Ishikawa (cell line): ENCODE measurements at regions not wholly inside any gene's neighbourhood (a gene's known extent, or its start where the extent isn't known, plus 50 kb on each side); places are given as distances from the start of the nearest gene placed in this dataset.

Source experiments
- CEBPB ChIP-seq: IDR thresholded peaks from 2 replicates; pipeline ENCODE4 v1.6.1; 2012
- CREB1 ChIP-seq: IDR thresholded peaks from 2 replicates; pipeline ENCODE4 v1.6.1; 2012; ENCODE audit warnings: low read depth
- EGR1 ChIP-seq: IDR thresholded peaks from 2 replicates; pipeline ENCODE4 v1.6.1; 2012
- EP300 ChIP-seq: IDR thresholded peaks from 2 replicates; pipeline ENCODE4 v1.6.1; 2012; ENCODE audit warnings: borderline replicate concordance
- FOXM1 ChIP-seq: IDR thresholded peaks from 2 replicates; pipeline ENCODE4 v1.6.1; 2012; ENCODE audit warnings: low read depth, borderline replicate concordance
- NFIC ChIP-seq: IDR thresholded peaks from 2 replicates; pipeline ENCODE4 v1.6.1; 2012
- RAD21 ChIP-seq: IDR thresholded peaks from 2 replicates; pipeline ENCODE4 v1.6.1; 2012; ENCODE audit warnings: low read depth
- TAF1 ChIP-seq: IDR thresholded peaks from 2 replicates; pipeline ENCODE4 v1.6.1; 2012; ENCODE audit warnings: low read depth, mild to moderate bottlenecking
- TCF12 ChIP-seq: IDR thresholded peaks from 2 replicates; pipeline ENCODE4 v1.6.1; 2012; ENCODE audit warnings: low read depth
- TEAD4 ChIP-seq: IDR thresholded peaks from 2 replicates; pipeline ENCODE4 v1.6.1; 2012
- YY1 ChIP-seq: IDR thresholded peaks from 2 replicates; pipeline ENCODE4 v1.6.1; 2012; ENCODE audit warnings: low read depth
- ZBTB7A ChIP-seq: IDR thresholded peaks from 2 replicates; pipeline ENCODE4 v1.6.1; 2012; ENCODE audit warnings: low read depth
- TF ChIP-seq, protein P1 (sequence below): IDR thresholded peaks from 2 replicates; pipeline ENCODE4 v1.6.1; 2012; ENCODE audit warnings: low read depth, mild to moderate bottlenecking
- TF ChIP-seq, protein P2 (sequence below): IDR thresholded peaks from 2 replicates; pipeline ENCODE4 v1.6.1; 2012
- TF ChIP-seq, protein P3 (sequence below): IDR thresholded peaks from 2 replicates; pipeline ENCODE4 v1.6.1; 2012

DNA sequence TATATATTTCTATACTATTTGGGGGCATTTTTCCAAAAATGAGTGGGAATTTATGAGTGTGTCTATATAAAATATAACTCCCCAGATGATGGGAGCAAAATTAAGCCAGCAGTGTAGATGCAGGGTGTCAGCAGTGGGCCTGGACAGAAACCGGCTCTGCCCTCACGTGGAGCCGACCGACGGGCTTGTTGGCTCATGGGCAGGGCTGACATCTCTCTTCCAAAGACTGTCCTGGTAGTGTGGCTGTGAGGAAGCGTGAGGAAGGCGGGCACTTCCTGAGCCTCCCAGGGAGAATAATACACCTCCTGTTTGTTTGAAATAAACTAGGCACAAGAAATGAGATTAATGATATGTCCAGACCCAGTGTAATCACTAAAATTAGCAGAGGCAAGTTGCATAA, 206.5 kb downstream of the TEX29 start:
- TF ChIP-seq, protein P1, sequence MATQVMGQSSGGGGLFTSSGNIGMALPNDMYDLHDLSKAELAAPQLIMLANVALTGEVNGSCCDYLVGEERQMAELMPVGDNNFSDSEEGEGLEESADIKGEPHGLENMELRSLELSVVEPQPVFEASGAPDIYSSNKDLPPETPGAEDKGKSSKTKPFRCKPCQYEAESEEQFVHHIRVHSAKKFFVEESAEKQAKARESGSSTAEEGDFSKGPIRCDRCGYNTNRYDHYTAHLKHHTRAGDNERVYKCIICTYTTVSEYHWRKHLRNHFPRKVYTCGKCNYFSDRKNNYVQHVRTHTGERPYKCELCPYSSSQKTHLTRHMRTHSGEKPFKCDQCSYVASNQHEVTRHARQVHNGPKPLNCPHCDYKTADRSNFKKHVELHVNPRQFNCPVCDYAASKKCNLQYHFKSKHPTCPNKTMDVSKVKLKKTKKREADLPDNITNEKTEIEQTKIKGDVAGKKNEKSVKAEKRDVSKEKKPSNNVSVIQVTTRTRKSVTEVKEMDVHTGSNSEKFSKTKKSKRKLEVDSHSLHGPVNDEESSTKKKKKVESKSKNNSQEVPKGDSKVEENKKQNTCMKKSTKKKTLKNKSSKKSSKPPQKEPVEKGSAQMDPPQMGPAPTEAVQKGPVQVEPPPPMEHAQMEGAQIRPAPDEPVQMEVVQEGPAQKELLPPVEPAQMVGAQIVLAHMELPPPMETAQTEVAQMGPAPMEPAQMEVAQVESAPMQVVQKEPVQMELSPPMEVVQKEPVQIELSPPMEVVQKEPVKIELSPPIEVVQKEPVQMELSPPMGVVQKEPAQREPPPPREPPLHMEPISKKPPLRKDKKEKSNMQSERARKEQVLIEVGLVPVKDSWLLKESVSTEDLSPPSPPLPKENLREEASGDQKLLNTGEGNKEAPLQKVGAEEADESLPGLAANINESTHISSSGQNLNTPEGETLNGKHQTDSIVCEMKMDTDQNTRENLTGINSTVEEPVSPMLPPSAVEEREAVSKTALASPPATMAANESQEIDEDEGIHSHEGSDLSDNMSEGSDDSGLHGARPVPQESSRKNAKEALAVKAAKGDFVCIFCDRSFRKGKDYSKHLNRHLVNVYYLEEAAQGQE = no peak
- no peak for TF ChIP-seq CREB1
- no peak for TF ChIP-seq TEAD4
- no peak for TF ChIP-seq EGR1
- no peak for TF ChIP-seq ZBTB7A
- TF ChIP-seq YY1 = no peak
- no peak for TF ChIP-seq TAF1
- TF ChIP-seq, protein P2, sequence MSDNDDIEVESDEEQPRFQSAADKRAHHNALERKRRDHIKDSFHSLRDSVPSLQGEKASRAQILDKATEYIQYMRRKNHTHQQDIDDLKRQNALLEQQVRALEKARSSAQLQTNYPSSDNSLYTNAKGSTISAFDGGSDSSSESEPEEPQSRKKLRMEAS = no peak
- no peak for TF ChIP-seq FOXM1
- no peak for TF ChIP-seq CEBPB

- TF ChIP-seq TEAD4 (no peak), TCF12 (no peak), CREB1 (no peak), YY1 (no peak), NFIC (no peak), EGR1 (no peak), RAD21 (no peak), EP300 (no peak), TAF1 (no peak)
- TF ChIP-seq, protein P1 = no peak
- TF ChIP-seq, protein P2 = no peak
- TF ChIP-seq, protein P3, sequence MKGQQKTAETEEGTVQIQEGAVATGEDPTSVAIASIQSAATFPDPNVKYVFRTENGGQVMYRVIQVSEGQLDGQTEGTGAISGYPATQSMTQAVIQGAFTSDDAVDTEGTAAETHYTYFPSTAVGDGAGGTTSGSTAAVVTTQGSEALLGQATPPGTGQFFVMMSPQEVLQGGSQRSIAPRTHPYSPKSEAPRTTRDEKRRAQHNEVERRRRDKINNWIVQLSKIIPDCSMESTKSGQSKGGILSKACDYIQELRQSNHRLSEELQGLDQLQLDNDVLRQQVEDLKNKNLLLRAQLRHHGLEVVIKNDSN = no peak
Observed at GRCh38 chr13:111527614-111528229, 207.3 kb downstream of the TEX29 start.

DNA sequence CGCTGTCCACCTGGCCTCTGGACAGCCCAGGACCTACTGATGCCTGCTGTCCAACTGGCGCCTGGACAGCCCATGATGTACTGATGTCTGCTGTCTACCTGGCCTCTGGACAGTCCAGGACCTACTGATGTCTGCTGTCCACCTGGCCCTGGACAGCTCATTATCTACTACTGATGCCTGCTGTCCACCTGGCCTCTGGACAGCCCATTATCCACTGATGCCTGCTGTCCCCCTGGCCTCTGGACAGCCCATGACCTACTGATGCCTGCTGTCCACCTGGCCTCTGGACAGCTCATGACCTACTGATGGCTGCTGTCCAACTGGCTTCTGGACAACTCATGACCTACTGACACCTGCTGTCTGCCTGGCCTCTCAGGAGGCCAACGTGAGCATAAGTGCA, 208.1 kb downstream of the TEX29 start:
- TF ChIP-seq, protein P3 = no peak
- TF ChIP-seq NFIC = no peak
- no peak for TF ChIP-seq TCF12

DNA sequence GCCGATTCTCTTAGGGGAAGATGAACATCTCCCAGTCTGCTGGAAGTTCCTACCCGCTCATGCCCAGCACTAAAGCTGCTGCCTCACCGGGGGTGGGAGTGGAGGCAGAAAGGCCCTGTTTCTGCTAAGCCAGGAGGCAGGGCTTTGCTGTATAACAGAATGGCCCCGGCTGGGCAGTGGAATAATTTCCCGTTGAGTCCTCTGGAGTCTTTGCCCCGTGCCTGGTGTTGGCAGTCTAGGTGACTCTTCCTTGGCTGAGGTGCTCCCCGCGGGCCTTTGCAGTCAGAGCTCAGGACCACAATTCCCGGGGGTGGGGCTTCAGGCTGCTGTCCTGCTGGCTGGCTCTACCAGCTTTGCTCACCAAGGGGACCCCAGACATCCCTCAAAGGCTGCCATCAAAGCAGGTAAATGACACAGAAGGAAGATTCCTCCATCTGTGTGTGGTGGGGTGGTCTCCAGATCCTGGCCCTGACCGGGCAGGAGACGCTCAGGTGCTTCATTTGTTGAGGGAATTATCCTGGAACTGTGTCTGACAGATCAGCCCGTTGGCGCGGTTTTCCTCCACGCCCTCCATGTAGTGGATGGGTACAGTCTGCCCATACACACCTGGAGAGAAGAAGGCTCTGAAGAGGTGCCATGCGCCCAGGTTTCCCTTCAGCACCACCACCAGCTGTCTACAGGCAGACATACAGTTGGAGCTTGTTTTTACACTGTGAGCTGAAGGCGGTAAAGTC, 209.9 kb downstream of the TEX29 start:
- TF ChIP-seq ZBTB7A (no peak), CEBPB (no peak), TCF12 (no peak), TAF1 (no peak), YY1 (no peak), TEAD4 (no peak), CREB1 (no peak), EP300 (no peak), RAD21 (no peak), NFIC (no peak), FOXM1 (no peak), EGR1 (no peak)
- TF ChIP-seq, protein P3 = no peak
- TF ChIP-seq, protein P1 = no peak
- TF ChIP-seq, protein P2 = no peak
